ENCODE measurements at regions not wholly inside any gene's neighbourhood (a gene's known extent, or its start where the extent isn't known, plus 50 kb on each side); places are given as distances from the start of the nearest gene placed in this dataset.
A peak's percentile ranks its signal among the peaks of the same experiment; 100 is the strongest.

DNA sequence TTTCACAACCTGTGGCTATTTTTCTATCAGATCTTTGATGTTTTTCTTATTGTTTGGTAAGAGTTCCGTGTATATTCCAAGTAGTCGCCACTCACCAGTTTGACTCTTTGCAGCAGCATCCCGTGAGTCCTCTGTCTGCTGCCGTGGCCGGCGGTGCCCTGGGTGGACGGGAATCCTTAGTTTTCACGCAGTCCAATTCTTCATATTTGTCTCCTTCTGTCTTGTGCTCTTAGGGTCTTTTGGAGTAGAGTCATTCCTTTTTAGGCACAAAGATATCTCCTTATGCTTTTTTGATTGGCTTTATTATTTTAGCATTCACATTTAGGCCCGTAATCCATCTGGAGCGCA is 94.9 kb upstream of the MSX1 start:
- TF ChIP-seq, protein P1, sequence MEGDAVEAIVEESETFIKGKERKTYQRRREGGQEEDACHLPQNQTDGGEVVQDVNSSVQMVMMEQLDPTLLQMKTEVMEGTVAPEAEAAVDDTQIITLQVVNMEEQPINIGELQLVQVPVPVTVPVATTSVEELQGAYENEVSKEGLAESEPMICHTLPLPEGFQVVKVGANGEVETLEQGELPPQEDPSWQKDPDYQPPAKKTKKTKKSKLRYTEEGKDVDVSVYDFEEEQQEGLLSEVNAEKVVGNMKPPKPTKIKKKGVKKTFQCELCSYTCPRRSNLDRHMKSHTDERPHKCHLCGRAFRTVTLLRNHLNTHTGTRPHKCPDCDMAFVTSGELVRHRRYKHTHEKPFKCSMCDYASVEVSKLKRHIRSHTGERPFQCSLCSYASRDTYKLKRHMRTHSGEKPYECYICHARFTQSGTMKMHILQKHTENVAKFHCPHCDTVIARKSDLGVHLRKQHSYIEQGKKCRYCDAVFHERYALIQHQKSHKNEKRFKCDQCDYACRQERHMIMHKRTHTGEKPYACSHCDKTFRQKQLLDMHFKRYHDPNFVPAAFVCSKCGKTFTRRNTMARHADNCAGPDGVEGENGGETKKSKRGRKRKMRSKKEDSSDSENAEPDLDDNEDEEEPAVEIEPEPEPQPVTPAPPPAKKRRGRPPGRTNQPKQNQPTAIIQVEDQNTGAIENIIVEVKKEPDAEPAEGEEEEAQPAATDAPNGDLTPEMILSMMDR (conservative IDR thresholded peaks at IDR 0.05; ENCODE audit: low read depth, low read length) = no peak
- TF ChIP-seq EZH2 (IDR thresholded peaks at IDR 0.05; ENCODE audit: borderline replicate concordance, low read depth, low read length, poor library complexity, severe bottlenecking) = no peak
- peaks cover 27% of the 10 kb centered on the region for H3K4me1 ChIP-seq (ENCODE audit: insufficient read depth, low read length, poor library complexity, severe bottlenecking)
- CTCF ChIA-PET = interaction anchor here (0.7 kb wide), 1 partner anchor 1104 kb away, joined by 5 read pairs; no protein-coding TSS in a partner anchor
- no TSS peak for BruUV-seq (replicated peaks)
- no peak for DNase-seq (ENCODE audit: low spot score)
- no peaks in the 10 kb centered on the region for H3K27me3 ChIP-seq (replicated peaks; ENCODE audit: insufficient read depth, low read depth, low read length, poor library complexity)
- POLR2A ChIA-PET (ENCODE audit: low non-redundant PET) = no interaction called here
- intact Hi-C loops (cut with micrococcal nuclease; ENCODE audit: unreplicated experiment) = no loop called here
- H3K27ac ChIP-seq (ENCODE audit: low read depth, low read length, poor library complexity, severe bottlenecking) = no peak overlapping the region
- H3K36me3 ChIP-seq (ENCODE audit: insufficient read depth, low read length, poor library complexity, severe bottlenecking) = no peaks in the 10 kb centered on the region
- no peak overlapping the region for H3K4me3 ChIP-seq (ENCODE audit: low read depth, low read length, poor library complexity, severe bottlenecking)
- H3K9me3 ChIP-seq (ENCODE audit: low read depth, low read length, poor library complexity, severe bottlenecking) = no peaks in the 10 kb centered on the region

DNA sequence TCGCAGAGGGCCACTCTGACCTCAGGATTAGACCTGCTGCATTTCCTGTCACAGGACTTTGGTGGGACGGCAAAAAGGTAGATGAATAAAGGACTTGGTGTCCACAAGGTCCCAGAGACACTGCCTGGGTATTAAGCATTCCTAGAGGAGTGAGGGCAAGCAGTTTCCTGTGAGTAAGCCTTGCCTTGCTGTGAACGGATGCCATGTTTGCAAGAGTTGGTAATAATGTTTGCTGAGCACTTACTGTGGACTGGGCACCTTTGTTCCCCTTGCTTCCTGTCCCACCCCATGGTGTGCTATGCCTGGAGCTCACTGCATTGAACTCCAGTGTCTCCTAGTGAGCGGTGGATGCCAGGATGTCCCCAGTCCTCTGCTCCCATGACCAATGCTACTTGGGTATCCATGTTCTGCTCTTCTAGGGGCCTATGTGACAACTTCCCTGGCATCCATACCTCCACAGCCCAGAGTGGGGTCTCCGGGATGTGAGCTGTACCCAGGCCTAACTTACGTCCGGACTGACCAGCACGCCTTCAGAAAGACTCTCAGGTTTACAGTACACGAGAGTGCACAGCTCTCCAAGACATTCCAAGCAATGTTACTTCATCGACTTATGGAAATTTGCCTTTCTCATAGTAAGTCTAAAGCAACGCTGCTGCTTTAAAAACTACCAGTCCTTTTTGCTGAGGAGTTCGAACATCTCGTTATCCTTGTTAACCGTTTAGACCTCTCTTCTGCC is 95.5 kb upstream of the MSX1 start:
- Histone ChIP-seq H3K9me3 (ENCODE audit: low read depth, low read length, poor library complexity, severe bottlenecking) (no peaks in the 10 kb centered on the region), H3K27ac (ENCODE audit: low read depth, low read length, poor library complexity, severe bottlenecking) (no peak overlapping the region), H3K4me1 (ENCODE audit: insufficient read depth, low read length, poor library complexity, severe bottlenecking) (peaks cover 27% of the 10 kb centered on the region), H3K27me3 (replicated peaks; ENCODE audit: insufficient read depth, low read depth, low read length, poor library complexity) (no peaks in the 10 kb centered on the region), H3K4me3 (ENCODE audit: low read depth, low read length, poor library complexity, severe bottlenecking) (no peak overlapping the region), H3K36me3 (ENCODE audit: insufficient read depth, low read length, poor library complexity, severe bottlenecking) (no peaks in the 10 kb centered on the region)
- CTCF ChIA-PET = no interaction called here
- intact Hi-C loops (cut with micrococcal nuclease; ENCODE audit: unreplicated experiment) = no loop called here
- DNase-seq (ENCODE audit: low spot score) = peak; percentile 54
- POLR2A ChIA-PET (ENCODE audit: low non-redundant PET) = no interaction called here
- TF ChIP-seq, protein P1 (conservative IDR thresholded peaks at IDR 0.05; ENCODE audit: low read depth, low read length) = no peak
- no peak for TF ChIP-seq EZH2 (IDR thresholded peaks at IDR 0.05; ENCODE audit: borderline replicate concordance, low read depth, low read length, poor library complexity, severe bottlenecking)
- no TSS peak for BruUV-seq (replicated peaks)

DNA sequence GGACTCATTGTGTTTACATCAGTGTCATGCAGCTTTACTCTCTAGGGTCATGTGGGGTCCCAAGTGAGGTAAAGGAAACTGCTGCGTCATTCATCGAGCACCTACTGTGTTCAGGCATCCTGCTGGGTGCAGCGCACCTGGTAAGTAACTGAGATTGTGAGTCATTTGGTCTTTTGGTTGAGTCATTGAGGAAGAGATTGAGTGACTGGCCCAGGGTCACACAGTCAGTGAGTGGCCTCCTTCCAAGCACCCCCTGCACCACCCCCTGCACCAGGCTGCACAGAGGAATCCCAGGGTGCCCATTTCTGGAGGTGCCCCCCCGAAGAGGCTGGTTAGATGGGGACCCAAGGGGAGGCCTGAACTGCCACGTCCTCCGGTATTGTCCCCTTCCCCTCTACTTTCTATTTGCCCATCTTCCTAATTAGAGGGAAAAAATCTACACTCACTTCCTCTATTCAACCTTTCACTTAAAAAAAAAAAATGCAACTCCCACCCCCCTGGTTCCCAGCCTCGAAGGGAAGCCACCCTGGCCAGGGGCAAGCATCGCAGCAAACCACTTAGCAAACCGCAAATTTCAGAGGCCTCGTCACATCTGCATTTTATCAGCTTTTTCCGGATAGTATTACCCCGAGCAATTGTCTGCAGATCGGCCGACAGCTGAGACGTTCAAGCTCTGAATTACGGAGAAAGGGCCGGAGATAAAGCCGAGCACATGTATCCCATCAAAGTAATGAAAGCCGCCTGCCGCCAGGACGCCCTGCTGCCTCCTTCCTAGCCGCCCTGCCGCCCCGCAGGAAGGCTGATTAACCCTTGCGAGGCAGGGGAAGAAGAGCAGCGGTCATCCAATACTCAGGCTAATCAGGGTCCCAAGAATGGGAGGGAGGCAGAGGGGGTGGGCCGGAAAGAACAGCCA is 96.3 kb upstream of the MSX1 start:
- TF ChIP-seq, protein P1 (conservative IDR thresholded peaks at IDR 0.05; ENCODE audit: low read depth, low read length) = no peak
- TF ChIP-seq EZH2 (IDR thresholded peaks at IDR 0.05; ENCODE audit: borderline replicate concordance, low read depth, low read length, poor library complexity, severe bottlenecking) = no peak
- Histone ChIP-seq H3K36me3 (ENCODE audit: insufficient read depth, low read length, poor library complexity, severe bottlenecking) (no peaks in the 10 kb centered on the region), H3K4me1 (ENCODE audit: insufficient read depth, low read length, poor library complexity, severe bottlenecking) (peaks cover 27% of the 10 kb centered on the region), H3K4me3 (ENCODE audit: low read depth, low read length, poor library complexity, severe bottlenecking) (no peak overlapping the region), H3K27me3 (replicated peaks; ENCODE audit: insufficient read depth, low read depth, low read length, poor library complexity) (no peaks in the 10 kb centered on the region), H3K9me3 (ENCODE audit: low read depth, low read length, poor library complexity, severe bottlenecking) (no peaks in the 10 kb centered on the region), H3K27ac (ENCODE audit: low read depth, low read length, poor library complexity, severe bottlenecking) (no peak overlapping the region)
- intact Hi-C loops (cut with micrococcal nuclease; ENCODE audit: unreplicated experiment) = no loop called here
- no TSS peak for BruUV-seq (replicated peaks)
- POLR2A ChIA-PET (ENCODE audit: low non-redundant PET) = no interaction called here
- peak; percentile 83 for DNase-seq (ENCODE audit: low spot score)
- CTCF ChIA-PET = no interaction called here
